Limb (tissue), 2 donors: ENCODE measurements at regions not wholly inside any gene's neighbourhood (a gene's known extent, or its start where the extent isn't known, plus 50 kb on each side); places are given as distances from the start of the nearest gene placed in this dataset.
A peak's percentile ranks its signal among the peaks of the same experiment; 100 is the strongest.
"Not testable (repeated sequence)": the region's sequence is repeated elsewhere in the genome, so short reads cannot be mapped to it uniquely, and the experiment has no call there.

Experiments
- DNase-seq, 2 donors: peaks; one replicate each; pipeline ENCODE4 v3.0.0-alpha.2; 2016; ENCODE audit errors: extremely low spot score in 2 of 2

- DNase-seq, result no peak
Observed at GRCh38 chrX:150211988-150212387, 151.1 kb upstream of the MAMLD1 start.

GRCh38 chrX:150212672-150213480, 150.2 kb upstream of the MAMLD1 start:
- peak; percentile 22 to 34 for DNase-seq

- DNase-seq, result peak in 1 of 2 donors; percentile 28
Observed at GRCh38 chrX:150213481-150214030, 149.6 kb upstream of the MAMLD1 start.

GRCh38 chrX:150216000-150216399, 147.1 kb upstream of the MAMLD1 start:
- not testable (repeated sequence) for DNase-seq

- no peak for DNase-seq
Observed at GRCh38 chrX:150216716-150217115, 146.4 kb upstream of the MAMLD1 start.

- no peak for DNase-seq
Observed at GRCh38 chrX:150217609-150218008, 145.5 kb upstream of the MAMLD1 start.

GRCh38 chrX:150219374-150220185, 143.5 kb upstream of the MAMLD1 start:
- DNase-seq, result no peak

GRCh38 chrX:150223176-150224015, 139.7 kb upstream of the MAMLD1 start:
- DNase-seq, result no peak

GRCh38 chrX:150224676-150225075, 138.4 kb upstream of the MAMLD1 start:
- no peak for DNase-seq

GRCh38 chrX:150225266-150225665, 137.9 kb upstream of the MAMLD1 start:
- DNase-seq, result no peak

- DNase-seq, result no peak
Observed at GRCh38 chrX:150225756-150226155, 137.4 kb upstream of the MAMLD1 start.

- no peak for DNase-seq
Observed at GRCh38 chrX:150226223-150226965, 136.7 kb upstream of the MAMLD1 start.

GRCh38 chrX:150227321-150227860, 135.7 kb upstream of the MAMLD1 start:
- DNase-seq, result no peak

GRCh38 chrX:150227873-150228410, 135.2 kb upstream of the MAMLD1 start:
- DNase-seq, result no peak

GRCh38 chrX:150228431-150228830, 134.7 kb upstream of the MAMLD1 start:
- DNase-seq, result no peak

GRCh38 chrX:150229030-150229429, 134.1 kb upstream of the MAMLD1 start:
- no peak for DNase-seq

GRCh38 chrX:150229481-150229880, 133.6 kb upstream of the MAMLD1 start:
- DNase-seq, result no peak

- DNase-seq, result not testable (repeated sequence)
Observed at GRCh38 chrX:150230952-150231351, 132.2 kb upstream of the MAMLD1 start.

- DNase-seq, result not testable (repeated sequence)
Observed at GRCh38 chrX:150231368-150231767, 131.7 kb upstream of the MAMLD1 start.

- not testable (repeated sequence) for DNase-seq
Observed at GRCh38 chrX:150232222-150232621, 130.9 kb upstream of the MAMLD1 start.
